ENCODE measurements at regions not wholly inside any gene's neighbourhood (a gene's known extent, or its start where the extent isn't known, plus 50 kb on each side); places are given as distances from the start of the nearest gene placed in this dataset.
"Not testable (repeated sequence)": the region's sequence is repeated elsewhere in the genome, so short reads cannot be mapped to it uniquely, and the experiment has no call there.

- DNase-seq = no peak
Observed at GRCh38 chr10:105769248-105770184, 1128.4 kb downstream of the SORCS3 start.

GRCh38 chr10:105763611-105764010 is 1122.5 kb downstream of the SORCS3 start:
- DNase-seq = no peak

- DNase-seq = no peak
Observed at GRCh38 chr10:105761576-105762260, 1120.6 kb downstream of the SORCS3 start.

GRCh38 chr10:105759669-105760068 is 1118.6 kb downstream of the SORCS3 start:
- no peak for DNase-seq

- DNase-seq = no peak
Observed at GRCh38 chr10:105758209-105758998, 1117.3 kb downstream of the SORCS3 start.

GRCh38 chr10:105757302-105757701 is 1116.2 kb downstream of the SORCS3 start:
- DNase-seq = no peak

GRCh38 chr10:105756386-105756785 is 1115.3 kb downstream of the SORCS3 start:
- DNase-seq = no peak

- no peak for DNase-seq
Observed at GRCh38 chr10:105751688-105752087, 1110.6 kb downstream of the SORCS3 start.

GRCh38 chr10:105745596-105746148 is 1104.6 kb downstream of the SORCS3 start:
- no peak for DNase-seq

- no peak for DNase-seq
Observed at GRCh38 chr10:105743343-105744056, 1102.4 kb downstream of the SORCS3 start.

- no peak for DNase-seq
Observed at GRCh38 chr10:105742923-105743322, 1101.8 kb downstream of the SORCS3 start.

GRCh38 chr10:105742184-105742583 is 1101.1 kb downstream of the SORCS3 start:
- DNase-seq = no peak

GRCh38 chr10:105734479-105734878 is 1093.4 kb downstream of the SORCS3 start:
- no peak for DNase-seq

GRCh38 chr10:105733924-105734323 is 1092.8 kb downstream of the SORCS3 start:
- DNase-seq = no peak

GRCh38 chr10:105729428-105729827 is 1088.3 kb downstream of the SORCS3 start:
- DNase-seq = no peak

GRCh38 chr10:105727586-105727985 is 1086.5 kb downstream of the SORCS3 start:
- not testable (repeated sequence) for DNase-seq

- no peak for DNase-seq
Observed at GRCh38 chr10:105727131-105727530, 1086.0 kb downstream of the SORCS3 start.

GRCh38 chr10:105726149-105726548 is 1085.1 kb downstream of the SORCS3 start:
- DNase-seq = no peak

- DNase-seq = no peak
Observed at GRCh38 chr10:105725007-105725406, 1083.9 kb downstream of the SORCS3 start.

- no peak for DNase-seq
Observed at GRCh38 chr10:105718207-105718995, 1077.3 kb downstream of the SORCS3 start.

- DNase-seq = no peak
Observed at GRCh38 chr10:105714728-105715127, 1073.6 kb downstream of the SORCS3 start.
